Coronary artery (tissue), 2 donors: ENCODE measurements at regions not wholly inside any gene's neighbourhood (a gene's known extent, or its start where the extent isn't known, plus 50 kb on each side); places are given as distances from the start of the nearest gene placed in this dataset.

Experiments used
- DNase-seq: peaks from one replicate; pipeline ENCODE4 v3.0.0-alpha.2; 2017; ENCODE audit warnings: low spot score
- H3K27ac ChIP-seq, 2 donors: fragments of 200-600 bp; sonication (generic); one replicate each; pipeline ENCODE4 v1.5.1; 2016 to 2019
- H3K4me3 ChIP-seq: fragments of 200-600 bp; sonication (generic); 2 replicates; pipeline ENCODE4 v1.5.1; 2016; ENCODE audit warnings: mild to moderate bottlenecking, moderate library complexity
- TF ChIP-seq, protein P1 (sequence below): fragments of 200-600 bp; sonication (generic); IDR thresholded peaks from one replicate; pipeline ENCODE4 v1.5.1; 2019; ENCODE audit warnings: antibody characterized with exemption

DNA sequence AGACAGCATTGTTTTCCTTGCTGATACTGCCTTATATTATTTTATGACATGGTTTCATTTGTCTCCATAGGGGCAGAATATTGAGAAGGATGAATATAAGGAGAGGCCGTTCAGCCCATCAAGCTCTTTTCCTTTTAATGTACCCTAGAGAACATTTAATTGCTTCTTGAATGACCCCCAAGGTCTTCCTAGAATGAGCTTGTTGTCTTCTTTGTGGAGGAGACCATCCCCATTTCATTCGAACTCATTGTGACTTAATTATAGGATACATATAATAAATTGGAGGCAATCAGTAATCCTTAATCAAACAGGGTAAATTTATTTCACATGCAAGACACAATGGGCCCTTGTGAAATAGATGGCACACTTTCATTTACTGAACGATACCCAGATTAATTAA, 231.3 kb downstream of the MDFIC start:
- no peak for DNase-seq
- TF ChIP-seq, protein P1, sequence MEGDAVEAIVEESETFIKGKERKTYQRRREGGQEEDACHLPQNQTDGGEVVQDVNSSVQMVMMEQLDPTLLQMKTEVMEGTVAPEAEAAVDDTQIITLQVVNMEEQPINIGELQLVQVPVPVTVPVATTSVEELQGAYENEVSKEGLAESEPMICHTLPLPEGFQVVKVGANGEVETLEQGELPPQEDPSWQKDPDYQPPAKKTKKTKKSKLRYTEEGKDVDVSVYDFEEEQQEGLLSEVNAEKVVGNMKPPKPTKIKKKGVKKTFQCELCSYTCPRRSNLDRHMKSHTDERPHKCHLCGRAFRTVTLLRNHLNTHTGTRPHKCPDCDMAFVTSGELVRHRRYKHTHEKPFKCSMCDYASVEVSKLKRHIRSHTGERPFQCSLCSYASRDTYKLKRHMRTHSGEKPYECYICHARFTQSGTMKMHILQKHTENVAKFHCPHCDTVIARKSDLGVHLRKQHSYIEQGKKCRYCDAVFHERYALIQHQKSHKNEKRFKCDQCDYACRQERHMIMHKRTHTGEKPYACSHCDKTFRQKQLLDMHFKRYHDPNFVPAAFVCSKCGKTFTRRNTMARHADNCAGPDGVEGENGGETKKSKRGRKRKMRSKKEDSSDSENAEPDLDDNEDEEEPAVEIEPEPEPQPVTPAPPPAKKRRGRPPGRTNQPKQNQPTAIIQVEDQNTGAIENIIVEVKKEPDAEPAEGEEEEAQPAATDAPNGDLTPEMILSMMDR: no peak
- H3K4me3 ChIP-seq: no peak overlapping the region
- no peak overlapping the region for H3K27ac ChIP-seq

DNA sequence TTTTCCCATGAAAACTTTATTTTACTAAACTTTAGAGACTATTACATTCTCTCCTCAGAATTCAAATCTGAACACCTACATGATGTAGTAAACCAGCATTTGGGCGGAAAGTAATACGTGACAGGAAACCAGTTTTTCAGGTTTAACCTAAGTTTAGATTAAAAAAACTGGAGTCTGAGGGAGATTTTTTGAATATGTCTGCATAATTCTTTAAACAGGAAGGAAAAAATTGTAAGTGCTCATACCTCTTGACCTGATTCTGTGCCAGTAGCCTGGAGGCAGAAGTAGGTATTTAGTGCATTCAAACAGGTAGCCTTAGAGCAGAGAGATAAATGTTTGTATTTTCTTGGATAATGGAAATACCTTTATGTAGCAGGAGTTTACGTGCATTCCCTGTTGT, 224.3 kb downstream of the MDFIC start:
- TF ChIP-seq, protein P1: no peak
- Histone ChIP-seq H3K27ac (no peak overlapping the region), H3K4me3 (no peak overlapping the region)
- DNase-seq: no peak

DNA sequence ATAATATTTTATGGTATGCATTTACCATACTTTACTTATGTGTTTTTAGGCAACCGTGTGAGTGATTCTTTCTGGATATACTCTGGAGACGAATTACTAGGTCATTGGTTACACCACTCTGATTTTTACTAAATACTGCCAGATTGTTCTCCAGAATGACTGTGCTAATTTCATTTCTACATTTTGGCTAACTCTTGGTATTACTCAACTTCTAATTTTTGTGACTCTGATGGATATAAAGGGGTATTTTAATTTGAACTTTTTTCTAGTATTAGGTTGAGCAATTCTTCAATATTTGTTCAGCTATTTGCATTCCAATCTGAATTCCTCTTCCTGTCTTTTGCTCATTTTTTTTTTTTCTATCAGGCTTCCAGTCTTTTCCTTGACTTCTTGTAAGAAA, 223.6 kb downstream of the MDFIC start:
- DNase-seq: no peak
- TF ChIP-seq, protein P1: no peak
- Histone ChIP-seq H3K4me3 (no peak overlapping the region), H3K27ac (no peak overlapping the region)

DNA sequence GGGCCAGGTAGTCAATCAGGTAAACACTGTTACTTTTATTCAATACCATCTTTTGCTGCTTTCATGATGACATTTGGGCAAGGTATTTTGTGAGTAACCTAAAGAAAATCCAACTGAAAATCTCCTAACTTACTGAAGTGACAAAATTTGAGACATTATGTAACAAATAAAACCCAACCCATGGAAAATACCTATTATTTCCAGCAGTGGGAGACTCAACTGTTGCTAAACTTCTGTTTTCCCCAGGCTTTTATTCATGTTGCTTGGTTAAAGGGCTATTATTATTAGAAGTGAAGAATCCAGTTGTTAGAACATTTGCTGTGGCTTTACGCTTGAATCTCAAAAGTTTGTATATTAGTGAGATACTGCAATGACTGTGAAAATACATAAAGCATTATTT, 215.9 kb downstream of the MDFIC start:
- DNase-seq: no peak
- Histone ChIP-seq H3K27ac (no peak overlapping the region), H3K4me3 (no peak overlapping the region)
- TF ChIP-seq, protein P1: no peak

DNA sequence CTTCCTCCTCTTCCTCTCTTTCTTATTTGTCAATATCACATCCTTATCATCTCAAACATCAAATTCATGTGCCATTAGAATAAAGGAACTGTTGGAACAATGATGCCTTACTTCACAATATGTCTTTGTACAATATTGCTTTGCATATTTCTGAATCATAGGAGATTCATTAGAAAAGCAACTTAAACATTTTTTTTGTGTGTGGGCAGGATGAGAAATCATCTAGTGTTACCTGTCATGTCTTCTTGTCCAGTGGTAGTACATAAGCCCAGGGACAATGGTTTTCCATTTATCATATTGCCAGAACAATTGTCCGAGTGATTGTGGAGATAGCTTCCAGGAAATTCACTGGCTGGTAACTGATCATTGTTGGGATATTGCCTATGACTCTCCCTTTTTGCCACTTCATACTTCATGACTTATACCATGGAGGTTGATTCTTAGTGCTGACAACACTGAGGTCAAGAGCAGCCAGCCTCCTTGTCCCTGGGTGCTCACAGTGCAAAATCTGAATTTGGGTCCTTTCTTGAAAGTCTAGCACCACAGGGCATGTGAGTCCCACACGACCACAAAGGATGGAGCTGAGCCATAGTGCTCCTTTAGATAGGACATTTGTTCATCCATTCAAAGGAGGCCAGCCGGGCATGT, 215.0 kb downstream of the MDFIC start:
- no peak for DNase-seq
- TF ChIP-seq, protein P1: no peak
- Histone ChIP-seq H3K4me3 (no peak overlapping the region), H3K27ac (no peak overlapping the region)

DNA sequence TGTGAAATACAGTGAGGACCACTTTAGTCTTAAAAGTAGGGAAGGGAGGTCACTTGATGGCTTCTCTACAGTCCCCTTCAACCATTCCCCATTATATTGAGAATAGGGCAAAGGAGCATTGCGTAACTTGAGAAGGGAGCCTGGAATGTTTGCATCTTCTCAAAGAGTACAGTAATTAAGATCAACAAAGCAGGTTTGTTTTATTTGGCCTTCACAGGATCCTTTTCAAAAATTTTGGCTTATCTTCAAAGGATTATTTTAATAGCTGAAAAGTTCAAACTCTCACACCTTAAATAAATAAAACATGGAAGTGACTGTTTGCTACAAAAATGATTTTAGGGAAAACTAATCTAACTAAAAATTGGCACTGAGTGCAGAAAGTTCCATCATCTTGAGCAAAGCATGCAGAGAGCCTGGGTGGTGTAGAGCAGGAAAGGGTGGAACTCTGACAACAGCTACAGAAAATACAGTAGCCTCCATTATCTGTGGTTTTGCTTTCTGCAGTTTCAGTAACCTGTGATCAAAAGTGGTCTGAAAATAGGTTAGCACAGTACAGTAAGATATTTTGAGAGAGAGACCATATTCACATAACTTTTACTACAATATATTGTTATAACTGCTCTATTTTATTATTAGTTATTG, 214.0 kb downstream of the MDFIC start:
- Histone ChIP-seq H3K4me3 (no peak overlapping the region), H3K27ac (no peak overlapping the region)
- TF ChIP-seq, protein P1: no peak
- DNase-seq: no peak

DNA sequence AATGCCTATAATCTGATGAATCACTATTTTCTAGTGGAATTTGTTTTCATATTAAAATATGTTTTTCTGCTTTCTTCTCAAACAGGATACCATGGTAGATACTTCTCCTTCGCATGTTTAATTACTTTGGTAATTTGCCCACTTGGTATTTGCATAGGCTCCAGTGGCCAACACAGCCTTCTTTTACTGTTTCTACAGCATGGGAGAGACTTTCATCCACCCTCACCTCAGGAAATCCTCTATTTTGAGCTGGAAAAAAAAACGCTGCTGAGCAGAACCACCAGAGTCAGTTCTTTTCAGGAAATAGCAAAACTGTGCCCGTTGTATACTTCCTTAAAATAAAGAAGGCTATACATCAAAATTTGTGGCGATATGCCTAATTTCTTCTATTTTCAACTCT, 213.3 kb downstream of the MDFIC start:
- TF ChIP-seq, protein P1: no peak

More for the DNA sequence above, 213.3 kb downstream of the MDFIC start:
- Histone ChIP-seq H3K27ac (no peak overlapping the region), H3K4me3 (no peak overlapping the region)
- DNase-seq: no peak
